ENCODE measurements at regions not wholly inside any gene's neighbourhood (a gene's known extent, or its start where the extent isn't known, plus 50 kb on each side); places are given as distances from the start of the nearest gene placed in this dataset.

GRCh38 chr22:27232077-27232476 lies 569.5 kb downstream of the MN1 start:
- TF ChIP-seq CTCF (IDR thresholded peaks at IDR 0.05; ENCODE audit: low read length) (no peak), EZH2 (optimal IDR thresholded peaks at IDR 0.05; ENCODE audit: low read depth, low read length) (no peak), EZH2phosphoT487 (IDR thresholded peaks at IDR 0.05; ENCODE audit: low read length) (no peak)

Measured in MM.1S (cell line).